AG20443 (cell line): ENCODE measurements at regions not wholly inside any gene's neighbourhood (a gene's known extent, or its start where the extent isn't known, plus 50 kb on each side); places are given as distances from the start of the nearest gene placed in this dataset.

Experiments
- DNase-seq: peaks from one replicate; pipeline ENCODE4 v3.0.0; 2012; ENCODE audit warnings: low spot score, mixed read lengths

- DNase-seq, result no peak
Observed at GRCh38 chrX:13147733-13148132, 103.3 kb upstream of the FAM9C start.

- no peak for DNase-seq
Observed at GRCh38 chrX:13147147-13147546, 102.7 kb upstream of the FAM9C start.

DNA sequence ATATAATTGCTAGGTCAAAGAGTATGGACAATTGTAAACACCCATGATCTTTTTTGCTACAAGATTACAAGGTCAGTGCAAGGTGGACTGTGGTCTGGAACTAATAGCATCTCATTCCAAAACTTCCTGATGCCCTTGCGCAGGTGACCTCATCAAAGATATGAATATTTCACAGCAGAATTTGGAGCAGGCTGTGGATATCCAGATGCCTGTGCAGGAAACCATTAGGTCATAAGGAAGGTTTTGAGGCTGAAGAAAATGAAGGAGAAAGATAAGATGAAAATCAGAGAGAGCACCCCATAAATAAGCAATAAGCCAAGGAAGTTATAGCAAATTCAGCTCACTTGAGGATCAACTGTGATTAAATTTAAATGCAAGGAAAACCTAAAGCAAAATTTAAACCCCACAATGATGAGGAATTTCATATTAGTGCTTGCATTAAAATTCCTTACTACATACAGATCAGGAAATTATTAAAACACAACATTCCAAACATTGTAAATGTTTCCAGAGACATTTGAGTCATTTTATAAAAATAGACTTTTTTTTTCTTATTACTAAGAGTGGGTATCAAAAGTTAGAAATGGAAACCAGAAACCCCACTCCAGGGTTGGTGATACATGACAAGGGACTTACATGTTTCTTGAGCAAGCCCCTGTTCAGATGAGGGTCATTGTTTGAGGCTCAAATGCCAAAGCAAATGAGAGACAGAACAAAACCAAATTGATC lies 100.7 kb upstream of the FAM9C start:
- no peak for DNase-seq

GRCh38 chrX:13142891-13143290 lies 98.5 kb upstream of the FAM9C start:
- no peak for DNase-seq

- DNase-seq, result no peak
Observed at GRCh38 chrX:13140007-13140406, 95.6 kb upstream of the FAM9C start.

- peak; percentile 14 for DNase-seq
Observed at GRCh38 chrX:13131396-13132137, 87.1 kb upstream of the FAM9C start.

GRCh38 chrX:13130816-13131215 lies 86.4 kb upstream of the FAM9C start:
- DNase-seq, result no peak

DNA sequence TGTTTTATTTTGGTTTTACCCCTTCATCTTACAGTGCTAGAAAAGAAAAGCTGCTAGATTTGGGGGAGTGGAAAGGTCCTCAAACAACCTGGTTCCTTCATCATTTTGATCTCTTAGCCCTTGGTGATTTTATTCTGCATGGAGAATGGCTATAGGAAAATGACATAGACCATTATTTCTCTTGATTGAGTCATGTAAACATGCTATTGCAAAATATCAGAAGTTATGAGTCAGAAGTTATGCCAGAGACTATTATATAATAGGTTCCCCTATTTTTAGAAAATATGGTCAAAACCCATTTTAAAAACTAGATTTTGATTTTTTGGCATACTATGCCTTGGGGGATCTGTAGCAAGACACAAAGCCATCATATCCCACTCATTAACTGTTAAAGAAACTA lies 83.7 kb upstream of the FAM9C start:
- DNase-seq, result no peak

DNA sequence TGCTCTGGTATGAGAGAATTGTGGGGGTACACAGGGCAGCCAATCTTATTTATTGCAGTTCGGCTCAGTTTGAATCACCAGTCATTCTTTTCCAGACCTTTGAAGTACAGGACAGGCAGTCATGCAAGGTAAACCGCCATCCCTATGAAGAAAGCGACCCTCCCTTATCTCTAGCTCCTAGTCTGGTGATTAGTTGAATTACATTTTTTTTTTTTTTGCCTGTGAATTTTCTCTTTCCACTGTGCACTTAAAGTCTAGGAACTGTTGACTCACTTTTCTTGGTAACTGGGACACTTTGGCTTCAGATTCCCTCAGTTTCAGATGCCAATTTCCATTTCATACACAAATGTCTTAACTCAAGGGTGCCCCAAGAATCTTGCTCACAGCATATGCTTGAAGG lies 82.4 kb upstream of the FAM9C start:
- DNase-seq, result no peak

- no peak for DNase-seq
Observed at GRCh38 chrX:13125188-13125587, 80.8 kb upstream of the FAM9C start.

GRCh38 chrX:13123857-13124345 lies 79.5 kb upstream of the FAM9C start:
- no peak for DNase-seq

- no peak for DNase-seq
Observed at GRCh38 chrX:13123247-13123856, 78.9 kb upstream of the FAM9C start.

- DNase-seq, result no peak
Observed at GRCh38 chrX:13121020-13121555, 76.7 kb upstream of the FAM9C start.

DNA sequence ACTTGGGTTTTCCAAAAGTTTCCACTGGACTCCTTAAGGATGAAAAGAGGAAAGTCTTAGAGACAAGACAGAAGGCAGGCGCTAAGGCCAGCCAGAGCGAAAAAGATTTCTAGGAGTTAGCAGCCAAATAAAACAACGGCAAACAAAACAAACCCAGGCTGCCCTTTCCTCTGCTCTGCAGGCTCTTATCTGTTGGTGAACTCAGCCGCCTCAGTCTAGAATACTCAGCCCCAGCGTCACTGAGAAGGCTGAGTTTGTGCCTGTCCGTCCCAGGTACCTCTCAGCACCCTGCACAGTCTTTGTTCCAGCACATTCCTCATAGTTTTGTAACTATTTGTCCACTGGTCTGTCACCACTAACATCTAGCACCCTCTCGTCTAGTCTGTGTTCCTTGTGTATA lies 75.6 kb upstream of the FAM9C start:
- no peak for DNase-seq

DNA sequence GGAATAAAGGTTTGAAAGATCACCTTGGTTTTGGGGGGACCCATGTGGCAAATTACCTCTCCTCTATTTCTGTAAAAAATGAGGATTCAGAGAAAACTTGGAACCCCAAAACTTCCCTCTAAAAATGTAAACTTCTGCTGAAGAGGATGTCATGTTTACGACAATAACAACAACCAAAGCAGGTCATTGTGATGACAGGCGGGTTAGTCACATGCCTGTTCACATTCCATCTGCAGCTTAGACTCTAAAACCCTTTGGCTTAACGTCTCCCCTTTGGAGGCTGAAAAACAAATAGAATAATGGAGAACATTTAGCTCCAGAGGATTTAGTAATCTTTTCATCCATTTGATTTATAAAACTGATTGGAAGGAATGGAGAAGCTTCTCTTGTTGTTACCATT lies 75.0 kb upstream of the FAM9C start:
- DNase-seq, result no peak

- DNase-seq, result no peak
Observed at GRCh38 chrX:13115146-13115855, 70.9 kb upstream of the FAM9C start.

GRCh38 chrX:13112499-13112898 lies 68.1 kb upstream of the FAM9C start:
- DNase-seq, result no peak

GRCh38 chrX:13110433-13111324 lies 66.3 kb upstream of the FAM9C start:
- DNase-seq, result peak; percentile 30

- no peak for DNase-seq
Observed at GRCh38 chrX:13109817-13110216, 65.4 kb upstream of the FAM9C start.

- DNase-seq, result no peak
Observed at GRCh38 chrX:13103914-13104274, 59.5 kb upstream of the FAM9C start.
